ENCODE measurements at regions not wholly inside any gene's neighbourhood (a gene's known extent, or its start where the extent isn't known, plus 50 kb on each side); places are given as distances from the start of the nearest gene placed in this dataset.

GRCh38 chr9:16119261-16120230, 566.7 kb downstream of the CCDC171 start:
- no peak overlapping the region for H3K4me3 ChIP-seq (ENCODE audit: low read depth, low read length)
- in situ Hi-C loops (cut with HindIII; ENCODE audit: low sequenced_read_pairs) = no loop called here
- peak; percentile 84 for DNase-seq (ENCODE audit: low read depth, low spot score)
- TF ChIP-seq CTCF (IDR thresholded peaks at IDR 0.05; ENCODE audit: low read depth, low read length) = no peak

- no peak for TF ChIP-seq CTCF (IDR thresholded peaks at IDR 0.05; ENCODE audit: low read depth, low read length)
- peak; percentile 87 for DNase-seq (ENCODE audit: low read depth, low spot score)
- no peak overlapping the region for H3K4me3 ChIP-seq (ENCODE audit: low read depth, low read length)
- in situ Hi-C loops (cut with HindIII; ENCODE audit: low sequenced_read_pairs) = no loop called here
These were observed 567.4 kb downstream of the CCDC171 start for GRCh38 chr9:16120231-16120641.

GRCh38 chr9:16120727-16121126, 567.9 kb downstream of the CCDC171 start:
- no peak overlapping the region for H3K4me3 ChIP-seq (ENCODE audit: low read depth, low read length)
- TF ChIP-seq CTCF (IDR thresholded peaks at IDR 0.05; ENCODE audit: low read depth, low read length) = no peak
- no peak for DNase-seq (ENCODE audit: low read depth, low spot score)
- in situ Hi-C loops (cut with HindIII; ENCODE audit: low sequenced_read_pairs) = no loop called here

- no peak for DNase-seq (ENCODE audit: low read depth, low spot score)
- in situ Hi-C loops (cut with HindIII; ENCODE audit: low sequenced_read_pairs) = no loop called here
- H3K4me3 ChIP-seq (ENCODE audit: low read depth, low read length) = no peak overlapping the region
- no peak for TF ChIP-seq CTCF (IDR thresholded peaks at IDR 0.05; ENCODE audit: low read depth, low read length)
These were observed 568.3 kb downstream of the CCDC171 start for GRCh38 chr9:16121168-16121567.

GRCh38 chr9:16121601-16122286, 568.9 kb downstream of the CCDC171 start:
- no peak overlapping the region for H3K4me3 ChIP-seq (ENCODE audit: low read depth, low read length)
- TF ChIP-seq CTCF (IDR thresholded peaks at IDR 0.05; ENCODE audit: low read depth, low read length) = no peak
- in situ Hi-C loops (cut with HindIII; ENCODE audit: low sequenced_read_pairs) = no loop called here
- peak; percentile 59 for DNase-seq (ENCODE audit: low read depth, low spot score)

- no peak overlapping the region for H3K4me3 ChIP-seq (ENCODE audit: low read depth, low read length)
- no peak for DNase-seq (ENCODE audit: low read depth, low spot score)
- in situ Hi-C loops (cut with HindIII; ENCODE audit: low sequenced_read_pairs) = no loop called here
- no peak for TF ChIP-seq CTCF (IDR thresholded peaks at IDR 0.05; ENCODE audit: low read depth, low read length)
These were observed 572.8 kb downstream of the CCDC171 start for GRCh38 chr9:16125629-16126028.

Data from astrocyte of the spinal cord (primary cell).